Astrocyte (in vitro differentiated cells and primary cell): ENCODE measurements at regions not wholly inside any gene's neighbourhood (a gene's known extent, or its start where the extent isn't known, plus 50 kb on each side); places are given as distances from the start of the nearest gene placed in this dataset.

ENCODE experiments used
- DNase-seq: peaks from one replicate; pipeline ENCODE4 v3.0.0-alpha.2; 2010; ENCODE audit warnings: low read depth
- FAIRE-seq: peaks from 2 replicates; lab custom pipeline; 2011; peaks lifted over from hg19 to GRCh38; lab: Jason Lieb, UNC
- H2AFZ ChIP-seq: 2 replicates; pipeline ENCODE4 v1.6.0; 2012; ENCODE audit warnings: low read depth, low read length, inconsistent platforms
- H3K27ac ChIP-seq: 2 replicates; pipeline ENCODE4 v1.5.1; 2011; ENCODE audit warnings: low read depth, low read length, inconsistent platforms
- H3K27me3 ChIP-seq: 2 replicates; pipeline ENCODE4 v1.6.0; 2011; ENCODE audit warnings: low read length, inconsistent platforms; ENCODE audit not compliant: insufficient read depth
- H3K36me3 ChIP-seq: 2 replicates; pipeline ENCODE4 v1.5.1; 2011; ENCODE audit warnings: low read length, inconsistent platforms; ENCODE audit not compliant: insufficient read depth
- H3K4me1 ChIP-seq: 2 replicates; pipeline ENCODE4 v1.5.1; 2011; ENCODE audit warnings: low read length, inconsistent platforms; ENCODE audit not compliant: insufficient read depth
- H3K4me2 ChIP-seq: 2 replicates; pipeline ENCODE4 v1.6.0; 2012; ENCODE audit warnings: low read length, inconsistent platforms
- H3K4me3 ChIP-seq: 2 replicates; pipeline ENCODE4 v1.5.1; 2011; ENCODE audit warnings: low read depth, mild to moderate bottlenecking, low read length, inconsistent platforms; ENCODE audit not compliant: insufficient read depth
- H3K79me2 ChIP-seq: 2 replicates; pipeline ENCODE4 v1.6.0; 2012; ENCODE audit warnings: mild to moderate bottlenecking, low read length, inconsistent platforms; ENCODE audit not compliant: insufficient read depth
- H3K9ac ChIP-seq: 2 replicates; pipeline ENCODE4 v1.6.0; 2012; ENCODE audit warnings: mild to moderate bottlenecking, low read length, inconsistent platforms
- H3K9me3 ChIP-seq: 2 replicates; pipeline ENCODE4 v1.5.1; 2012; ENCODE audit warnings: low read depth, mild to moderate bottlenecking, low read length, inconsistent platforms; ENCODE audit not compliant: insufficient read depth
- H4K20me1 ChIP-seq: 2 replicates; pipeline ENCODE4 v1.6.0; 2012; ENCODE audit warnings: low read length, inconsistent platforms; ENCODE audit not compliant: insufficient read depth
- H3K27ac Mint-ChIP-seq: one replicate; pipeline ENCODE4 v1.8.0; 2021; ENCODE audit warnings: mild to moderate bottlenecking, mixed read lengths; ENCODE audit not compliant: unreplicated experiment
- H3K27me3 Mint-ChIP-seq: one replicate; pipeline ENCODE4 v1.8.0; 2021; ENCODE audit warnings: low read depth, mixed read lengths; ENCODE audit not compliant: unreplicated experiment
- H3K36me3 Mint-ChIP-seq: one replicate; pipeline ENCODE4 v1.8.0; 2021; ENCODE audit warnings: low read depth, mixed read lengths; ENCODE audit not compliant: unreplicated experiment
- H3K4me1 Mint-ChIP-seq: one replicate; pipeline ENCODE4 v1.8.0; 2021; ENCODE audit warnings: low read depth, mixed read lengths; ENCODE audit not compliant: unreplicated experiment
- H3K4me3 Mint-ChIP-seq: one replicate; pipeline ENCODE4 v1.8.0; 2021; ENCODE audit warnings: mild to moderate bottlenecking, moderate library complexity, mixed read lengths; ENCODE audit not compliant: unreplicated experiment
- H3K9me3 Mint-ChIP-seq: one replicate; pipeline ENCODE4 v1.8.0; 2021; ENCODE audit warnings: mild to moderate bottlenecking, mixed read lengths; ENCODE audit not compliant: unreplicated experiment
- EZH2 ChIP-seq: IDR thresholded peaks from 2 replicates; pipeline ENCODE4 v1.6.1; 2012; ENCODE audit warnings: mild to moderate bottlenecking, low read length, inconsistent platforms; ENCODE audit not compliant: insufficient read depth
- TF ChIP-seq, protein P1 (sequence below): IDR thresholded peaks from 2 replicates; pipeline ENCODE4 v1.5.1; 2011; ENCODE audit warnings: low read depth, mild to moderate bottlenecking, inconsistent platforms, low read length, moderate library complexity; ENCODE audit not compliant: insufficient read depth

DNA sequence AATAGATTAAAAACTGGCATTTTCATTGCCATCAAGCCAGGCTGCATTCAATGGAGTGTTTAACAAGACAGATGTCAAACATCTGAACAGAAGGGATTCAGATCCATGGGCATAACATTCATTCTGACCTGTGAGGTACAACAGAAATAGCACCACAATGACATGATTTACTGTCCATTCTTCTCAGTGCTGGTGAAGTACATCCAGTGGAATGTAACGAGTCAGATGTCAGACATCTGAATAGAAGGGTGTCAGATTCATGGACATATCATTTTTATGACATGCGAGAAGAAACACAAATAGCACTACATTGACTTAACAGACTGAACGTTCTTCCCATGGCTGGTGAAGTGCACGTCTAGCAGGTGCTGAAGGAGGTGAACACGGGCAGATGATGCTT, 186.4 kb downstream of the PPP4R3C start:
- H2AFZ ChIP-seq, result no peak overlapping the region
- Mint-ChIP-seq H3K4me3 (no peak overlapping the region), H3K27me3 (no peaks in the 10 kb centered on the region), H3K9me3 (no peaks in the 10 kb centered on the region), H3K27ac (no peak overlapping the region), H3K36me3 (no peaks in the 10 kb centered on the region), H3K4me1 (peaks cover 3% of the 10 kb centered on the region)
- no peak overlapping the region for H3K4me3 ChIP-seq
- H3K79me2 ChIP-seq, result no peaks in the 10 kb centered on the region
- H3K4me2 ChIP-seq, result no peak overlapping the region
- H3K9ac ChIP-seq, result no peak overlapping the region
- DNase-seq (no peak), FAIRE-seq (peak; percentile 83)
- H3K27ac ChIP-seq, result no peak overlapping the region
- H3K27me3 ChIP-seq, result no peaks in the 10 kb centered on the region
- no peak for TF ChIP-seq EZH2
- TF ChIP-seq, protein P1, sequence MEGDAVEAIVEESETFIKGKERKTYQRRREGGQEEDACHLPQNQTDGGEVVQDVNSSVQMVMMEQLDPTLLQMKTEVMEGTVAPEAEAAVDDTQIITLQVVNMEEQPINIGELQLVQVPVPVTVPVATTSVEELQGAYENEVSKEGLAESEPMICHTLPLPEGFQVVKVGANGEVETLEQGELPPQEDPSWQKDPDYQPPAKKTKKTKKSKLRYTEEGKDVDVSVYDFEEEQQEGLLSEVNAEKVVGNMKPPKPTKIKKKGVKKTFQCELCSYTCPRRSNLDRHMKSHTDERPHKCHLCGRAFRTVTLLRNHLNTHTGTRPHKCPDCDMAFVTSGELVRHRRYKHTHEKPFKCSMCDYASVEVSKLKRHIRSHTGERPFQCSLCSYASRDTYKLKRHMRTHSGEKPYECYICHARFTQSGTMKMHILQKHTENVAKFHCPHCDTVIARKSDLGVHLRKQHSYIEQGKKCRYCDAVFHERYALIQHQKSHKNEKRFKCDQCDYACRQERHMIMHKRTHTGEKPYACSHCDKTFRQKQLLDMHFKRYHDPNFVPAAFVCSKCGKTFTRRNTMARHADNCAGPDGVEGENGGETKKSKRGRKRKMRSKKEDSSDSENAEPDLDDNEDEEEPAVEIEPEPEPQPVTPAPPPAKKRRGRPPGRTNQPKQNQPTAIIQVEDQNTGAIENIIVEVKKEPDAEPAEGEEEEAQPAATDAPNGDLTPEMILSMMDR, result no peak
- H3K36me3 ChIP-seq, result no peaks in the 10 kb centered on the region
- H3K4me1 ChIP-seq, result no peaks in the 10 kb centered on the region
- H3K9me3 ChIP-seq, result no peaks in the 10 kb centered on the region
- H4K20me1 ChIP-seq, result no peaks in the 10 kb centered on the region

DNA sequence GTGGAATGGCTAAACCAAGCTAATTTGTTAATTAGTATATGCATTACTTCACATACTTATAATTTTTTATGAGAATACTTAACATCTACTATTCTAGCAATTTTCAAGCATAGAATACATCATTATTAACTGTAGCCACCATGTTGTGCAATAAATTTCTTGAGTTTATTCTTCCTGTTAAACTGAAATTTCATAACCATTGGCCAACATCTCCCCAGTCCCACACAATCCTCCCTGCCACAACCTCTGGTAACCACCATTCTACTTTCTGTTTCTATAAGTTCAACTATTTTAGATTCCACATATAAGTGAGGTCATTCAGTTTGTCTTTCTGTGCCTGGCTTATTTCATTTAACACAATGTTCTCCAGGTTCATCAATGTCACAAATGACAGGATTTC, 208.5 kb downstream of the PPP4R3C start:
- Mint-ChIP-seq H3K4me3 (no peak overlapping the region), H3K9me3 (no peaks in the 10 kb centered on the region), H3K27me3 (no peaks in the 10 kb centered on the region), H3K4me1 (no peaks in the 10 kb centered on the region), H3K27ac (no peak overlapping the region), H3K36me3 (no peaks in the 10 kb centered on the region)
- TF ChIP-seq, protein P1, result no peak
- no peak for TF ChIP-seq EZH2
- Histone ChIP-seq H3K9ac (no peak overlapping the region), H3K79me2 (no peaks in the 10 kb centered on the region), H4K20me1 (no peaks in the 10 kb centered on the region), H2AFZ (no peak overlapping the region), H3K4me1 (no peaks in the 10 kb centered on the region), H3K27me3 (no peaks in the 10 kb centered on the region), H3K9me3 (no peaks in the 10 kb centered on the region), H3K4me3 (no peak overlapping the region), H3K27ac (no peak overlapping the region), H3K36me3 (no peaks in the 10 kb centered on the region), H3K4me2 (no peak overlapping the region)
- no peak for DNase-seq
- no peak for FAIRE-seq

GRCh38 chrX:27251369-27251768, 211.8 kb downstream of the PPP4R3C start:
- Histone ChIP-seq H2AFZ (no peak overlapping the region), H3K79me2 (no peaks in the 10 kb centered on the region), H3K4me1 (no peaks in the 10 kb centered on the region), H3K4me3 (no peak overlapping the region), H4K20me1 (no peaks in the 10 kb centered on the region), H3K36me3 (no peaks in the 10 kb centered on the region), H3K9ac (no peak overlapping the region), H3K4me2 (no peak overlapping the region), H3K27ac (no peak overlapping the region), H3K27me3 (no peaks in the 10 kb centered on the region), H3K9me3 (no peaks in the 10 kb centered on the region)
- DNase-seq, result no peak
- no peak for FAIRE-seq
- TF ChIP-seq EZH2, result no peak
- TF ChIP-seq, protein P1, result no peak
- Mint-ChIP-seq H3K9me3 (no peaks in the 10 kb centered on the region), H3K27me3 (no peaks in the 10 kb centered on the region), H3K4me1 (no peaks in the 10 kb centered on the region), H3K27ac (no peak overlapping the region), H3K36me3 (no peaks in the 10 kb centered on the region), H3K4me3 (no peak overlapping the region)
